ENCODE measurements at regions not wholly inside any gene's neighbourhood (a gene's known extent, or its start where the extent isn't known, plus 50 kb on each side); places are given as distances from the start of the nearest gene placed in this dataset.

DNA sequence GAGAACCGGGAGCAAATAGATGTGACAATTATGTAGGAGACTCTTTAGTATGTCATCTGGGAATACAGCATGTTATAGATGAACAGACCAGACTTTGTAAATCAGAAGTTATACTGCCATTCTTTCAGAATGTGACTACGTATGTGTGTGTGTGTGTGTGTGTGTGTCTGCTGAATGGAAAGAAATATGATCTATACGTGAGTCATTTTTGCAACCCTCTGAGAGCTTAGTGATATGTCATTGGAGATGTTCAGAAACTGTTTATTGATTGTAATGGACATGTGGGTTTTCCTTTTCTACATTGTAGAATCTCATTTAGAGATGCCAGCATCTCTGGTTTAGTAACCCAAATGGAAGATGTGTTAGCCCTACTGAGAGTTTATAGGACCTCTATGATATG lies 731.5 kb downstream of the TLE1 start:
- FAIRE-seq: no peak
- no peak for DNase-seq (ENCODE audit: low spot score in 2 of 2)

DNA sequence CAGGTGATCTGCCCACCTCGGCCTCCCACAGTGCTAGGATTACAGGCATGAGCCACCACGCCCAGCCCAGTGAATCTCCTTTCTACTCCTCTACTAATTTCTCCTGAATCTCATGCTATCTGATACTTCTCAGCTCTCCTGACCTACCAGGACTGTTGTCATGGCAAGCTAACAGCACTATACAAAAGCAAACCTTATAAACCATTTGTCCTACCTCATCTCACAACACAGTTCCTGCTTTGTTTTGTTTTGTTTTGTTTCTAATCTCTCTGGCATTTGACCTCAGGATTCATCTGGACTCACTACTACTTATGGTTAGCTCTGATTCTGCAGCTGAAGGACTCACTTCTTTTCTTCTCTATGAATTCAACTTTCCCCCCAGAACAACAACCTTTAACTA lies 734.8 kb downstream of the TLE1 start:
- DNase-seq (ENCODE audit: low spot score in 2 of 2): no peak
- no peak for FAIRE-seq

DNA sequence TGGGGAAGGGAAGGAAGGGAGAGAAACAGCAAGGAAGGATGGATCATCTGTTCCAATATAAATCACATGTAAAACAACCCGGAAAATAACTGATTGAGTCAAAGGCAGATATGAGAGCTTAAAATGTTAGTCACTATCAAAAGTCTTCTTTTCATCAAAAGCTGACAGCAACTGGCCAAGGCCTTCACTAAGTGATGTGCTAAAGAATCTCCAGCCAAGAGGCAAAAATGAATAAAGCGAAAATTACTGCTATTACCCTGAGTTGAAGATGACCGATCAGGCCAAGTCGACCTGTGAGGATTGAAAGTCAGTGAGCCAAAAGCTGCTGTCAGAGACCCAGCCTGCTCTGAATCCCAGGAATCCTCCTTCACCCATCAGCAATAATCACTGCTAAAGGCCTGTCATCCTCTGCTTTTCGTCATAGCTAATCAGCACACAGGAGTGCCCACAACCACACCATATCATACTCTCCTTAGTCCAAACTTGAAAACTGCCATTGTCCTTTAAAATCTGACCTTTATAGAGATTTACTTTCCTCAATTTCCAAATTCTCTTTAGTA lies 736.9 kb downstream of the TLE1 start:
- FAIRE-seq (no peak), DNase-seq (ENCODE audit: low spot score in 2 of 2) (no peak)

- DNase-seq (ENCODE audit: low spot score in 2 of 2) (no peak), FAIRE-seq (no peak)
Measured at GRCh38 chr9:80951675-80952074, 737.7 kb downstream of the TLE1 start.

DNA sequence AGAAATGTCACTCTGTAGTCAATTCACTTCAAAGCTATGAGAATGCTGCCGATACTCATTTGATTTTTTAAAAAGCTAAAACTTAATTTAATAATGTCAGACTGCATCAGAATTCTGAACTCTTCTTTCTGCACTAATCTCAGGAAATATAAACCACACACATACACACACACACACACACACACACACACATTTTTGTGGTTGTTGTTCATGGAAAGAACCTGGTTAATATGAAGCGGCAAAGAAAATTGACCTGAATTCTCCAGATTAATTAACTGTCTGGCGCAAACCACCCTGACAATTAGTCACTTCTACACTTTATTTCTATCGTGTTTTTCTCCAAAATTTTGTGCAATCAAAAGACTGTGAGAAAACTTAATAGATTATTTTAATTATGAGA lies 740.5 kb downstream of the TLE1 start:
- DNase-seq (ENCODE audit: low spot score in 2 of 2): no peak
- no peak for FAIRE-seq

GRCh38 chr9:80948066-80948465 lies 741.3 kb downstream of the TLE1 start:
- no peak for DNase-seq (ENCODE audit: low spot score in 2 of 2)

DNA sequence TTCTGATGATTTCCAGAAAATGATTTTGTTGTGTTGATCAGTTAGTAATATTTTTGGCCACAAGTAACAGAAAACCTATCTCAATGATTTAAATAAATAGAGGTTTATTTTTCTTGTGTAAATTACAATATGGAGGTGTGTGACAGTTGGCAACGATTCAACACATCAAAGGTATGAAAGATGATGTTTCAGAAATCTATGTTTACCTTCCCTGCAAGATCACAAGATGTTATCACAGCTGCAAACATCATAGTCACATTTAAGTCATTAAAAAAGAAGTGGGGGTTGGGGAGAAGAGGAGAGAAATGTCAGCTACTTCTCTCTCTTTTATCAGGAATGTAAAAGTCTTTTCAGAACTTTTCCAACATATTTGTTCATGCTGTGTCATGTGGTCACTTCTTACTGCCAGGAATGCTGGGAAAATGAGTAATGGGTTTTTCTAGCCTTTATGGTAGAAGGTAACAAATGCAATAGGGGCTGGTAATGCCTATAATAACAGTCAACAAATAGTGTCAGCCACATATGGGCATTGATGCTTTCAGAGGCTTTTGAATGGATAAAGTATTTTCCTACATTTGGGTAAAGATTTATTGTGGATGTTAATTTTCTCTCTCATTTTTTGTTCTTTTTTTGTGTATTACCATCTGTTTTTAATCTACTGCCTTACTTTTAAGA lies 742.7 kb downstream of the TLE1 start:
- FAIRE-seq: no peak

More at GRCh38 chr9:80948066-80948465, 741.3 kb downstream of the TLE1 start:
- FAIRE-seq: no peak

GRCh38 chr9:80945436-80945835 lies 743.9 kb downstream of the TLE1 start:
- DNase-seq (ENCODE audit: low spot score in 2 of 2) (no peak), FAIRE-seq (no peak)

More for the DNA sequence above, 742.7 kb downstream of the TLE1 start:
- DNase-seq (ENCODE audit: low spot score in 2 of 2): no peak

- DNase-seq (ENCODE audit: low spot score in 2 of 2) (no peak), FAIRE-seq (no peak)
Measured at GRCh38 chr9:80937645-80938044, 751.7 kb downstream of the TLE1 start.

DNA sequence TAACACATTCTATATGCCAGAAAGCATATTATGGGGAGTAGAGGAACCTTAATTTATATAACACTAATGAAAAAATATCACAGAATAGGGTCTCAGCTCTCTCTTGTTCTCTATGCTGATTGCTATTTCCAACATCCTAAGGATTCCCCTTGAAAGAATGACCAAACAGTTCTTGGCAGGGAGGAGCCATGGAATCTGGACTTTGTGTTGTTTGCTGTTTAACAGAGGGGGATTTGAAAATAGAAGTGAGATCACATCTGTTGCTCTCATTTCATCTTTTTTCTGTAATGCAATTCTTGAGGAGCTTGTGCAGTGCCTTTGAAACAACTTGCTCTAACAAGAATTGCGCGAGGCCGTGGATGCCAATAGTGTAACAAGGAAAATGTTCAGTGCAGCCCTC lies 755.3 kb downstream of the TLE1 start:
- DNase-seq (ENCODE audit: low spot score in 2 of 2) (no peak), FAIRE-seq (no peak)

GRCh38 chr9:80932947-80933780 lies 756.2 kb downstream of the TLE1 start:
- FAIRE-seq (no peak), DNase-seq (ENCODE audit: low spot score in 2 of 2) (no peak)

DNA sequence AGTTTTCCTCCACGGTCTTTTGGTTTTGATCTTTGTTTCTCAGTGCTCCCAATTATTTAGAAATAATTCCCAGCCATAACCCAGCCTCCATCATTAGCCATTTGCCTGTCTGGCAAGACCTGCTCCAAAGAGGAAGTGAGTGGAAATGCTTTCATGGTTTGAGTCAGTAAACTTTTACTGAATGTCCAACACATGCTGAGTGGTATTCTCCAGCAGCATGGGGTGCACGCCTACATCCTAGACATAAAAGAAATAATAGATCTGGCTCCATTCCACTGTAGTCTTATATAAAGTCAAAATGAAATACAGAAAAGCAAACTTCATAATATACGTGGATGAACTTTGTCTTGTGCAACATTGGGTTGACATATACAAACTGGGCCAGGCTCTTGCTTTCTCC lies 757.2 kb downstream of the TLE1 start:
- no peak for FAIRE-seq
- no peak for DNase-seq (ENCODE audit: low spot score in 2 of 2)

DNA sequence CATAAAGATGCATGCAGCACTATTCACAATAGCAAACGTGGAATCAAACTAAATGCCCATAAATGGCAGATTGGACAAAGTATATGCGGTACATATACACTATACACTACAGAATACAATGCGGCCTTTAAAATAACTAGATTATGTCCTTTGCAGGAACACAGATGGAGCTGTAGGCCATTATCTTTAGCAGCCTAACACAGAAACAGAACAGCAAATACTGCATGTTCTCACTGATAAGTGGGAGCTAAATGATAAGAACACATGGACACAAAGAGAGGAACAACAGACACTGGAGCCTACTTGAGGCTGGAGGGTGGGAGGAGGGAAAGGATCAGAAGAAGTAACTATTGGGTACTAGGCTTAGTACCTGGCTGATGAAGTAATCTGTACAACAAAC lies 758.2 kb downstream of the TLE1 start:
- DNase-seq (ENCODE audit: low spot score in 2 of 2): no peak

GRCh38 chr9:80928697-80929096 lies 760.6 kb downstream of the TLE1 start:
- FAIRE-seq (no peak), DNase-seq (ENCODE audit: low spot score in 2 of 2) (no peak)

More for the DNA sequence above, 758.2 kb downstream of the TLE1 start:
- FAIRE-seq: no peak

DNA sequence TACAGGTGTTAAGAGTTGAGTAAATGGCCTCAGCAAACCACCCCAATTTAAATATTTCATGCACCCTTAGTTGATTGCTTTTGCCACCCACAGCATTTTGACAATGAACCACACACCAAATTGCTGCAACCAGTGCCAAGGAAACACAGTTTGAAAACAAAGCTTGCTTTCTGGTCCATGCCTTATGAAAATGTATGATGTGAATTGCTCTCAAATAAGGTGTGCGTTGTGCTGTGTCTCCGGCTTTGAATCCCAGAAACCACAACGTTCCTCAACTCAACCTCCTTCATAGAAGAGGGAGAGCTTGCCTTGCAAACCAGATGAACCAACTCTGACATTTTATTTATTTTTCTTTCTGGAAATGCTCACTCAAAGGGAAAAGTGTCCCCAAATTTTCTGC lies 762.7 kb downstream of the TLE1 start:
- FAIRE-seq (no peak), DNase-seq (ENCODE audit: low spot score in 2 of 2) (no peak)

DNA sequence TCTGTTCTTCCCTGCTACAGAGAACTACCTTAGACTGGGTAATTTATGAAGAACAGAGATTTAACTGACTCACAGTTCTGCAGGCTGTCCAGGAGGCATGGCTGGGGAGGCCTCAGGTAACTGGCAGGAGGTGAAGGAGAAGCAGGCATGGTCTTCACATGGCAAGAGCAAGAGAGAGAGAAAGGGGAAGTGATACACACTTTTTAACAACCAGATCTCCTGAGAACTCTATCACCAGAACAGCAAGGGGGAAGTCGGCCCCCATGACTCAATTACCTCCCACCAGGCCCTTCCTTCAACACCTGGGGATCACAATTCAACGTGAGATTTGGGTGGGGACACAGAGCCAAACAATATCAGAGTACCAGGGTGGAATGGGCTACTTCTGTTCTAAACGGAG lies 766.8 kb downstream of the TLE1 start:
- no peak for DNase-seq (ENCODE audit: low spot score in 2 of 2)
- FAIRE-seq: no peak

DNA sequence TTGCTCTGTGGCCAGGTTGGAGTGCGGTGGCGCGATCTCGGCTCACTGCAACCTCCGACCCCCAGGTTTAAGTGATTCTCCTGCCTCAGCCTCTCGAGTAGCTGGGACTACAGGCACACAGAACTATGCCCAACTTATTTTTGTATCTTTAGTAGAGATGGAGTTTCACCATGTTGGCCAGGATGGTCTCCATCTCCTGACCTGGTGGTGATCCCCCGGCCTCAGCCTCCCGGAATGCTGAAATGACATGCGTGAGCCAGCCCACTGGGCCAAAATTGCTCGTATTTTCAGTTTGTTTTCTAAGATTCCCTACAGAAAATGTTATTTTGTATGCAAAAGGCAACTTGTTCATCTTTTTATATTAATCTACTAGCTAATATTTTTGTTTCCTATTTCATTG lies 782.6 kb downstream of the TLE1 start:
- FAIRE-seq: no peak
- DNase-seq (ENCODE audit: low spot score in 2 of 2): no peak

DNA sequence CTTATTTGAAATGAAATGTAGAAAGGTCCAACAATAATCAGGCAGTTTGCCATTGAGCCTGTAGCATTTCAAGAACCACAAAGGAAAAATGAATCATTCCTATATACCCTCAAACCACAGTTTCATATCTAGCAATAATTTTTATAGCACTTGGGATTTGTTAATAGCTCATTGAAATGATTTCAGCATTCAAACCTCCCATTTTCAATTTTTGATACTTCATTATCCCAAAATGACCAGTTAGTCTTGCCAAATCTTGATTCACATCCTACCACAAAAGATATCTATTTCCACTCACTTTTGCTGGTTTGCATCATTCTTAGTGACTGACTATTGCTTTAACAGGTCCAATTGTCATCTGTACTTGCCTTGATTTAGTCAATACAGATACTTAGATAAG lies 790.1 kb downstream of the TLE1 start:
- no peak for FAIRE-seq
- DNase-seq (ENCODE audit: low spot score in 2 of 2): no peak

DNA sequence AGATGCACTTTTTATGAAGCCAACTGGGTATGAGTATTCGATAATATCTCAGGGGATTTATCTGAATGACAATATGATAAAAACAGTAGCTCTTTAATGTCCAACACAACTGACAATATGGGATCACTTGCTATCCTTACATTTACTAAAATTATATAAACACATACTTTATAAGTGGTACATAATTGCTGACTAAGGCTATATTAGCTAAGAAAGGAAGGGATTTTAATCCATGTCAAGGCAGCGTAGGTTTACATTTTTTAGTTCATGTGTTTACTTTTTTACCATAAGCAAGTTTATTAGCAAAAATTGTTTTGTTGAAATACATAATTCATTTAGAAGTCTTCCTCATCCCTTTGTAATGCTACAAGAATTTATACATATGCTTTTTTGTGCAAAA lies 796.2 kb downstream of the TLE1 start:
- FAIRE-seq (no peak), DNase-seq (ENCODE audit: low spot score in 2 of 2) (no peak)

- FAIRE-seq: no peak
Measured at GRCh38 chr9:80892703-80893102, 796.6 kb downstream of the TLE1 start.

DNA sequence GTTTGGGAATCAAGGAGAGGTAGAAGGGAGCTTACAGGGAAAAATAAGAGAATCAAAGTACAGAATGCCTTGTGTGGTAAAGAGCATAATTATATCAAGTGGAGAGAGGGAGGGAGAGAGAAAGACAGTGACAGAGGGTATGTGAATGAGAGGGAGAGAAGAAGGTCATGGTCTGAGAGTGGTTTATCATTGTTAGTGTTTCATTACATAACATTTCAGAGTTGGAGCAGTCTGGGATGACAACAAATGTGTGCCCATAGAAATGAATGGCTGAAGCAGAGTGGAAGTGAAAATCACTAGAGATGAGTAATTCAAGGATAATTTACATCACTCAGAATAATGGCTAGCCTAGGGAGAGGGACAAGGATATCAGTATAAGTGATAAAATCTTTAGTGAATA lies 799.2 kb downstream of the TLE1 start:
- FAIRE-seq (no peak), DNase-seq (ENCODE audit: low spot score in 2 of 2) (no peak)

More at GRCh38 chr9:80892703-80893102, 796.6 kb downstream of the TLE1 start:
- DNase-seq (ENCODE audit: low spot score in 2 of 2): no peak

DNA sequence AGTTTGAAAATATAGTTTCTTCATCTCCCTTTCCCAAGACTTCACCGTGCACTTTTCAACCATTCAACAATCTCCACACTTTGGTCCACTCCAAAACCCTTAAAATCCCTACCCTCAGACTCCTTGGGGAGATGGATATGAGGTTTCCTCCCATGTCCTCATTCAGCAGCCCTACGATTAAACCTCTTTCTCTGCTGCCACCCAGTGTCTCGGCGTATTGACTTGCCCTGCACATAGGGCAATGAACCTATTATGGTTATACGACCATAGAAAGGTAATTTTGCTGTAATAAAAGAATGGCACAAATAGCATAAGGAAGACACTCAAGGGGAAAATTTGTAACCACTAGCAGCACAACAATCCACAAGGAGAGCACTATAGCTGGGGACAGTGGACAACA lies 803.5 kb downstream of the TLE1 start:
- FAIRE-seq: no peak
- DNase-seq (ENCODE audit: low spot score in 2 of 2): no peak

Measured in frontal cortex (tissue), 3 donors.